Stomach (tissue), 4 donors: ENCODE measurements at regions not wholly inside any gene's neighbourhood (a gene's known extent, or its start where the extent isn't known, plus 50 kb on each side); places are given as distances from the start of the nearest gene placed in this dataset.

Experiments
- CTCF ChIP-seq, 7 experiments: fragments of 450-650 bp in 4 of 7; fragments of 200-600 bp in 3 of 7; sonication (generic) in 3 of 7; IDR thresholded peaks; one replicate each; pipeline ENCODE4 v1.5.1; 2016 to 2019; ENCODE audit warnings: antibody characterized with exemption in 7 of 7, control low read depth in 2 of 7, mild to moderate bottlenecking in 1 of 7
- POLR2A ChIP-seq, 4 donors: fragments of 450-650 bp; IDR thresholded peaks; one replicate each; pipeline ENCODE4 v1.6.1; 2016; ENCODE audit warnings: antibody characterized with exemption in 4 of 4, control low read depth in 2 of 4, mild to moderate bottlenecking in 1 of 4, moderate library complexity in 1 of 4

- TF ChIP-seq CTCF (IDR thresholded peaks at IDR 0.05) (no peak), POLR2A (IDR thresholded peaks at IDR 0.05) (no peak)
These were observed 322.7 kb downstream of the PTPRU start for GRCh38 chr1:29559056-29559455.
